ENCODE measurements at regions not wholly inside any gene's neighbourhood (a gene's known extent, or its start where the extent isn't known, plus 50 kb on each side); places are given as distances from the start of the nearest gene placed in this dataset.

DNA sequence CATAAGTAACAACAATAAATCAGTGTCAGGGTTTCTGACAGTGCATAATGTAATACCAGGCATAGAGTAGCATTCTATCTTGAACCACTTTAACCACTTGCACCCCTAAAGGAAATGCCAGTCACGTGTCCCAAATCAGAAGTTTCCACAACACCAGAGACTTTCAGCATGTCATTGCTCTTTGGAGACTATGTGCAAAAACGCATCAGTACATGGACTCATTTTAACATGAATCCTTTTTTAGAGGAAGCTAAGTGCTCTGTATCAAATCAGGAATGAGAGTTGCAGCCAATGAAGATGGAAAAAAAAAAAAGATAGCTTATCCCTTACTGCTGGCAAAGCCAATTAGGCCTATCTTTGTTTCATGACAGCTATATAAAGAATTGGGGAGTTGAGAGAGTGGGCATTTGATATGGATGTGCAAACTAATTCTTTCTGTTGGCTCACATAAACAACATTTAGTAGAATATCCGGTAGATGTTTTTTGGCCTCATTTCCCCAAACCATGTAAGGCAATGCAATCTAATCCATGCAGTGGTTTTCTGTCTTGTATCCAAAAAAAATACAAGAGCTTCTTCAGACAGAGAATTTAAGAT, 353.1 kb downstream of the IRS1 start:
- Histone ChIP-seq H3K9me3 (ENCODE audit: insufficient read depth, low read length, severe bottlenecking) (no peaks in the 10 kb centered on the region), H3K27ac (ENCODE audit: low read length) (no peak overlapping the region), H3K79me2 (ENCODE audit: insufficient read depth, low read length) (no peaks in the 10 kb centered on the region), H3K4me2 (ENCODE audit: insufficient read depth, low read length) (no peak overlapping the region), H4K20me1 (ENCODE audit: insufficient read depth, low read length) (no peaks in the 10 kb centered on the region), H3K9ac (ENCODE audit: low read depth, low read length) (no peak overlapping the region), H3K27me3 (ENCODE audit: insufficient read depth, low read length, poor library complexity) (no peaks in the 10 kb centered on the region), H2AFZ (ENCODE audit: low read depth, low read length) (no peak overlapping the region), H3K4me1 (ENCODE audit: insufficient read depth, low read length) (no peaks in the 10 kb centered on the region), H3K36me3 (ENCODE audit: insufficient read depth, low read length) (no peaks in the 10 kb centered on the region), H3K4me3 (ENCODE audit: low read depth in 1 of 2, low read length in 2 of 2) (no peak overlapping the region)
- ATAC-seq (ENCODE audit: insufficient read depth, low read depth) (no peak), DNase-seq (no peak)
- TF ChIP-seq, protein P1, sequence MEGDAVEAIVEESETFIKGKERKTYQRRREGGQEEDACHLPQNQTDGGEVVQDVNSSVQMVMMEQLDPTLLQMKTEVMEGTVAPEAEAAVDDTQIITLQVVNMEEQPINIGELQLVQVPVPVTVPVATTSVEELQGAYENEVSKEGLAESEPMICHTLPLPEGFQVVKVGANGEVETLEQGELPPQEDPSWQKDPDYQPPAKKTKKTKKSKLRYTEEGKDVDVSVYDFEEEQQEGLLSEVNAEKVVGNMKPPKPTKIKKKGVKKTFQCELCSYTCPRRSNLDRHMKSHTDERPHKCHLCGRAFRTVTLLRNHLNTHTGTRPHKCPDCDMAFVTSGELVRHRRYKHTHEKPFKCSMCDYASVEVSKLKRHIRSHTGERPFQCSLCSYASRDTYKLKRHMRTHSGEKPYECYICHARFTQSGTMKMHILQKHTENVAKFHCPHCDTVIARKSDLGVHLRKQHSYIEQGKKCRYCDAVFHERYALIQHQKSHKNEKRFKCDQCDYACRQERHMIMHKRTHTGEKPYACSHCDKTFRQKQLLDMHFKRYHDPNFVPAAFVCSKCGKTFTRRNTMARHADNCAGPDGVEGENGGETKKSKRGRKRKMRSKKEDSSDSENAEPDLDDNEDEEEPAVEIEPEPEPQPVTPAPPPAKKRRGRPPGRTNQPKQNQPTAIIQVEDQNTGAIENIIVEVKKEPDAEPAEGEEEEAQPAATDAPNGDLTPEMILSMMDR (IDR thresholded peaks at IDR 0.05; ENCODE audit: borderline replicate concordance, extremely low read depth, low read length, poor library complexity, severe bottlenecking), result no peak
- no peak for TF ChIP-seq EZH2 (IDR thresholded peaks at IDR 0.05; ENCODE audit: borderline replicate concordance, low read depth, low read length, severe bottlenecking)

DNA sequence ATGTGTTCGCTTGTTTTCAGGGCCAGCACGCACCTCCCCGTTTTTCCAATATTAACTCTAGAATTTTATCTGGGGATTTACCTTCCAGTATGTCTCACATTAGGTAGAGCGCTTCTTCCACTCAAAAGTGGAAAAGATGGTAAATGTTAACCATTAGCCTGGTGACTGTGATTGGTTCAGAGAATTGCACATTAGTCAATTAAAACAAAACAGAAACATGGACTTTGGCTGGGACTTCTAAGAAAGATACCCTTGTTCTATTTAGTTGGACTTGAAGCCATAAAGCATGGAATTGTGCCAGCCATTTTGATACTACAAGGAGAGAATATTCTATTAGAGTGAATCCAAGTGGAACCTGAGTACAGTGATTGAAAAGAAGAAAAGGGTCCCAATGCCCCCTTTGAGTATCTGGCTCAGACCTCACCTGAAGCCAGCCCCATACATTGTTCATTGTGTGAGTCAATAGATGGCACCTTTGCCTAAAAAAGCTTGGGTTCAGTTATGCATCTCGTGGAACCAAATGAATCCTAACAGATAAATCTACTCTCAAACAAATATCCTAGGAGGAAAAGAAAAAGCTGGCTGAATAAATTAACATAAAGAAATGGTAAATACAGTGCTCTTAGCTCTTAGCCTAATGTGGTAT, 354.3 kb downstream of the IRS1 start:
- Histone ChIP-seq H3K4me1 (ENCODE audit: insufficient read depth, low read length) (no peaks in the 10 kb centered on the region), H3K79me2 (ENCODE audit: insufficient read depth, low read length) (no peaks in the 10 kb centered on the region), H3K27ac (ENCODE audit: low read length) (no peak overlapping the region), H3K36me3 (ENCODE audit: insufficient read depth, low read length) (no peaks in the 10 kb centered on the region), H3K9me3 (ENCODE audit: insufficient read depth, low read length, severe bottlenecking) (no peaks in the 10 kb centered on the region), H3K4me3 (ENCODE audit: low read depth in 1 of 2, low read length in 2 of 2) (no peak overlapping the region), H3K27me3 (ENCODE audit: insufficient read depth, low read length, poor library complexity) (no peaks in the 10 kb centered on the region), H3K4me2 (ENCODE audit: insufficient read depth, low read length) (no peak overlapping the region), H2AFZ (ENCODE audit: low read depth, low read length) (no peak overlapping the region), H3K9ac (ENCODE audit: low read depth, low read length) (no peak overlapping the region), H4K20me1 (ENCODE audit: insufficient read depth, low read length) (no peaks in the 10 kb centered on the region)
- ATAC-seq (ENCODE audit: insufficient read depth, low read depth) (no peak), DNase-seq (no peak)
- no peak for TF ChIP-seq EZH2 (IDR thresholded peaks at IDR 0.05; ENCODE audit: borderline replicate concordance, low read depth, low read length, severe bottlenecking)
- TF ChIP-seq, protein P1 (IDR thresholded peaks at IDR 0.05; ENCODE audit: borderline replicate concordance, extremely low read depth, low read length, poor library complexity, severe bottlenecking), result no peak

DNA sequence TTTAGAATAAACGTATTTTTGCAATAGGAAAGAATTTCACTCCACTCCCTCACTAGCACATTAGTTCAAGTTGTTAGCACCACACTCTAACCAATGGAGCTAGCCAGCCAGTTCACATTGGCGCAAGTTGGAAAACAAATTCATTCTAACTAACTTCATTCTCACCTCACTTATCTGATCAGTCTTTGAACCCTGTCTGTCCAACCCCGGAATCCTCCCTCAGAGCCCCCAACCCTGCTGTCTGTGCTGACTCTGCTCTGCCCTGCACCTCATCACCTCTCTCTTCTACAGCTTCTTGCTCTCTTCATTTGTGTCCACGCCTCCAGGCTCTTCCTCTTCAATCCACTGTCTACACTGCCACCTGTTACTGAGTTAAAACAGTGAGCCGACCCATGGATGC, 356.5 kb downstream of the IRS1 start:
- Histone ChIP-seq H3K4me2 (ENCODE audit: insufficient read depth, low read length) (no peak overlapping the region), H4K20me1 (ENCODE audit: insufficient read depth, low read length) (no peaks in the 10 kb centered on the region), H3K27me3 (ENCODE audit: insufficient read depth, low read length, poor library complexity) (no peaks in the 10 kb centered on the region), H3K4me3 (ENCODE audit: low read depth in 1 of 2, low read length in 2 of 2) (no peak overlapping the region), H2AFZ (ENCODE audit: low read depth, low read length) (no peak overlapping the region), H3K79me2 (ENCODE audit: insufficient read depth, low read length) (no peaks in the 10 kb centered on the region), H3K9ac (ENCODE audit: low read depth, low read length) (no peak overlapping the region), H3K4me1 (ENCODE audit: insufficient read depth, low read length) (peaks cover 10% of the 10 kb centered on the region), H3K9me3 (ENCODE audit: insufficient read depth, low read length, severe bottlenecking) (no peaks in the 10 kb centered on the region), H3K36me3 (ENCODE audit: insufficient read depth, low read length) (no peaks in the 10 kb centered on the region), H3K27ac (ENCODE audit: low read length) (no peak overlapping the region)
- ATAC-seq (ENCODE audit: insufficient read depth, low read depth) (no peak), DNase-seq (no peak)
- TF ChIP-seq, protein P1 (IDR thresholded peaks at IDR 0.05; ENCODE audit: borderline replicate concordance, extremely low read depth, low read length, poor library complexity, severe bottlenecking), result no peak
- TF ChIP-seq EZH2 (IDR thresholded peaks at IDR 0.05; ENCODE audit: borderline replicate concordance, low read depth, low read length, severe bottlenecking), result no peak
